ENCODE measurements at regions not wholly inside any gene's neighbourhood (a gene's known extent, or its start where the extent isn't known, plus 50 kb on each side); places are given as distances from the start of the nearest gene placed in this dataset.

DNA sequence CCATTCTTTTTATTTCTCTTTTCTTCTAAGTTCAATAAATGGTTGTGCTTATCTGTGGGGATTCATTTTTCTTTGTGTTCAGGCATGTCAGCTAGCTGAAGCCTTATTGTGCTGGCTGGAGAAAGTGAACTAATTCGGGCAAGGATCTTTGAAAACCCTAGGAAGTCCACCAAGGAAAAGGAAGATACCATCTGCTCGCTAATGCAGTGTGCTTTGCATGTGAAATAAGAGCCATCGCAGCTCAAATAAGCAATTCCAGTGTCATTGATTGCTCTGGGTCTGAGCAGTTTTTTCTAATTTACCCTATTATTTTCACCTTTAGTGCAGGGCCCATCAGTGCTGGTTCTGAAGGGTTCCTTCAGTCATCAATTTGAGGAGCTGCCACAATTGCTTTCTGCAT, 309.4 kb upstream of the SOX4 start:
- TF ChIP-seq, protein P1, sequence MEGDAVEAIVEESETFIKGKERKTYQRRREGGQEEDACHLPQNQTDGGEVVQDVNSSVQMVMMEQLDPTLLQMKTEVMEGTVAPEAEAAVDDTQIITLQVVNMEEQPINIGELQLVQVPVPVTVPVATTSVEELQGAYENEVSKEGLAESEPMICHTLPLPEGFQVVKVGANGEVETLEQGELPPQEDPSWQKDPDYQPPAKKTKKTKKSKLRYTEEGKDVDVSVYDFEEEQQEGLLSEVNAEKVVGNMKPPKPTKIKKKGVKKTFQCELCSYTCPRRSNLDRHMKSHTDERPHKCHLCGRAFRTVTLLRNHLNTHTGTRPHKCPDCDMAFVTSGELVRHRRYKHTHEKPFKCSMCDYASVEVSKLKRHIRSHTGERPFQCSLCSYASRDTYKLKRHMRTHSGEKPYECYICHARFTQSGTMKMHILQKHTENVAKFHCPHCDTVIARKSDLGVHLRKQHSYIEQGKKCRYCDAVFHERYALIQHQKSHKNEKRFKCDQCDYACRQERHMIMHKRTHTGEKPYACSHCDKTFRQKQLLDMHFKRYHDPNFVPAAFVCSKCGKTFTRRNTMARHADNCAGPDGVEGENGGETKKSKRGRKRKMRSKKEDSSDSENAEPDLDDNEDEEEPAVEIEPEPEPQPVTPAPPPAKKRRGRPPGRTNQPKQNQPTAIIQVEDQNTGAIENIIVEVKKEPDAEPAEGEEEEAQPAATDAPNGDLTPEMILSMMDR (IDR thresholded peaks at IDR 0.05; ENCODE audit: borderline replicate concordance, extremely low read depth, low read length, poor library complexity, severe bottlenecking) = no peak
- TF ChIP-seq EZH2 (IDR thresholded peaks at IDR 0.05; ENCODE audit: borderline replicate concordance, low read depth, low read length, severe bottlenecking) = no peak

Measured in DND-41 (cell line).